Head of caudate nucleus (tissue), 42 donors: ENCODE measurements at regions not wholly inside any gene's neighbourhood (a gene's known extent, or its start where the extent isn't known, plus 50 kb on each side); places are given as distances from the start of the nearest gene placed in this dataset.

Experiments
- DNase-seq, 42 donors: peaks; one replicate each; pipeline versions ENCODE4 v3.0.0 to v3.0.0-alpha.2; 2020 to 2021; ENCODE audit warnings: mixed read lengths in 7 of 42
- intact Hi-C: fragments of 100-400 bp; cut with DNase I; formaldehyde crosslinking; loops from one replicate; pipeline ENCODE4 v1.15.0; 2022

GRCh38 chr3:103926936-103927335 lies 1439.8 kb upstream of the ALCAM start:
- DNase-seq, result peak in 1 of 42 donors; percentile 22
- intact Hi-C loops, result no loop called here

- intact Hi-C loops, result no loop called here
- DNase-seq, result no peak
These were observed 1438.8 kb upstream of the ALCAM start for GRCh38 chr3:103927896-103928295.

GRCh38 chr3:103937094-103937493 lies 1429.6 kb upstream of the ALCAM start:
- no peak for DNase-seq
- intact Hi-C loops, result no loop called here

- DNase-seq, result no peak
- intact Hi-C loops, result no loop called here
These were observed 1419.6 kb upstream of the ALCAM start for GRCh38 chr3:103947062-103947461.

GRCh38 chr3:103949693-103950092 lies 1417.0 kb upstream of the ALCAM start:
- DNase-seq, result peak in 5 of 42 donors; percentile 4 to 45 (median 23)
- intact Hi-C loops, result no loop called here

GRCh38 chr3:103950676-103951075 lies 1416.0 kb upstream of the ALCAM start:
- intact Hi-C loops, result no loop called here
- no peak for DNase-seq

GRCh38 chr3:103953796-103954195 lies 1412.9 kb upstream of the ALCAM start:
- intact Hi-C loops, result no loop called here
- peak in 1 of 42 donors; percentile 17 for DNase-seq

GRCh38 chr3:103960819-103961218 lies 1405.9 kb upstream of the ALCAM start:
- intact Hi-C loops, result no loop called here
- DNase-seq, result no peak

GRCh38 chr3:103963599-103963998 lies 1403.1 kb upstream of the ALCAM start:
- intact Hi-C loops, result no loop called here
- no peak for DNase-seq

- no peak for DNase-seq
- intact Hi-C loops, result no loop called here
These were observed 1400.9 kb upstream of the ALCAM start for GRCh38 chr3:103965764-103966163.

GRCh38 chr3:103966749-103967148 lies 1400.0 kb upstream of the ALCAM start:
- DNase-seq, result no peak
- intact Hi-C loops, result no loop called here

GRCh38 chr3:103968131-103968530 lies 1398.6 kb upstream of the ALCAM start:
- intact Hi-C loops, result no loop called here
- no peak for DNase-seq

GRCh38 chr3:103968751-103969150 lies 1398.0 kb upstream of the ALCAM start:
- intact Hi-C loops, result no loop called here
- no peak for DNase-seq

- intact Hi-C loops, result no loop called here
- no peak for DNase-seq
These were observed 1389.8 kb upstream of the ALCAM start for GRCh38 chr3:103976931-103977339.

GRCh38 chr3:103977417-103977816 lies 1389.3 kb upstream of the ALCAM start:
- intact Hi-C loops, result no loop called here
- DNase-seq, result no peak

- no peak for DNase-seq
- intact Hi-C loops, result no loop called here
These were observed 1375.1 kb upstream of the ALCAM start for GRCh38 chr3:103991461-103992115.

GRCh38 chr3:103992469-103992868 lies 1374.2 kb upstream of the ALCAM start:
- no peak for DNase-seq
- intact Hi-C loops, result no loop called here

- DNase-seq, result no peak
- intact Hi-C loops, result no loop called here
These were observed 1361.8 kb upstream of the ALCAM start for GRCh38 chr3:104004956-104005355.

- intact Hi-C loops, result no loop called here
- no peak for DNase-seq
These were observed 1360.9 kb upstream of the ALCAM start for GRCh38 chr3:104005815-104006214.

GRCh38 chr3:104018541-104018940 lies 1348.2 kb upstream of the ALCAM start:
- intact Hi-C loops, result no loop called here
- no peak for DNase-seq

- intact Hi-C loops, result no loop called here
- DNase-seq, result no peak
These were observed 1335.1 kb upstream of the ALCAM start for GRCh38 chr3:104031598-104031997.

GRCh38 chr3:104032283-104032682 lies 1334.4 kb upstream of the ALCAM start:
- intact Hi-C loops, result no loop called here

More at GRCh38 chr3:104032283-104032682, 1334.4 kb upstream of the ALCAM start:
- no peak for DNase-seq
